ENCODE measurements at regions not wholly inside any gene's neighbourhood (a gene's known extent, or its start where the extent isn't known, plus 50 kb on each side); places are given as distances from the start of the nearest gene placed in this dataset.
A peak's percentile ranks its signal among the peaks of the same experiment; 100 is the strongest.
"Not testable (repeated sequence)": the region's sequence is repeated elsewhere in the genome, so short reads cannot be mapped to it uniquely, and the experiment has no call there.

DNA sequence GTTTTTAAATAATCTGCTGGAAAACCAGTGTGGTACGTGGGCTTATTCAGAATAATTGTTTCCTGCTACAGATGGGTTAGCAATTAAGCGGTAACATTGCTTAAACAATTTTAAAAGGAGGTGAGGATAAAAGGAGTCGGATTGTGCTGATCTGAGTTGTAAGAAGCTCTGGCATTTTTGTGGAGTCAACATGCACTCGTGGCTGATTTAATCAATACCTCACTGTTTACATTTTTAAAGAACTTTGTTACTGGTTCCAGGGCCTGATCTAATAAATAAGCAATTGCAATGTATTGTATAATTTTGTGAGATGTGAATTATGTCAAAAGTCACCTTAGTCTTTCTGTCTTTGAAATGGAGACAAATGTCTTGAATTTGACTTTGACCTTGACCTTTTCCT is 474.0 kb downstream of the SETD4 start:
- DNase-seq = no peak

DNA sequence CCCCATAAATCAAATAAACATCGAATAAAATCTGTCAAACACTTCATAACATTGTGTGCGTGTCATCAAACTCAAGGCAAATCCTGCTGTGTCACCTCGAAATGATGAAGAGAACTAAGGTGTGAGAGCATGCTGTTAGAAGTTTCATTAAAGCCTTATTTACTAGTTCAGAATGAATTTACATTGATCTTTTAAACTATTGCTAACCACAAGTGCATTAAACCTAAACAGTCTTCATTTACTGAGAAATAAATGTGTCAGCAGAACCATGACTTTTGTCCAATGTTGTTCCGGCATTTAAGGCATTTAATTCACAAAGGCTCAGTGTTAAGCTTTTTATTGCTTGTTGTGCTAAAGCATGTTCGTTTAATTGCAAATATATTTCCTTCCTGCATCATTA is 474.4 kb downstream of the SETD4 start:
- no peak for DNase-seq

DNA sequence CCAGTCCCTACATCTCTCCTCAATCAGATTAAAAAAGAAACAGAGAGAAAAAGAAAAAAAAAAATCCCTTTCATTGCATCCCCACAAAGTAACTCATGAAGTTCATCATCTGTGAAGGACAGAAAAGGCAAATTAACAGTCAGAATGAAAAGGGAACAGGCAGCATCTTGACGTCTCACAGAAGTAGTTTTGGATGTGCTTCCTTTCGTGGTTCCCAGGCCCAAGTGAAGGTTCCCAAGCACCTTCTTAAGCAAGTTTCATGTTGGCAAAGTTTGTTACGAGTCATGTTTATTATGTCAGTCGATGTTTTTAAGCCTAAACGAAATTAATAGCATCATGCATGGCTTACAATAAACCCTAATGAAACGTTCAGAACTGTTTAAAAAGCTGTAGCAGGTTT is 475.2 kb downstream of the SETD4 start:
- DNase-seq = no peak

DNA sequence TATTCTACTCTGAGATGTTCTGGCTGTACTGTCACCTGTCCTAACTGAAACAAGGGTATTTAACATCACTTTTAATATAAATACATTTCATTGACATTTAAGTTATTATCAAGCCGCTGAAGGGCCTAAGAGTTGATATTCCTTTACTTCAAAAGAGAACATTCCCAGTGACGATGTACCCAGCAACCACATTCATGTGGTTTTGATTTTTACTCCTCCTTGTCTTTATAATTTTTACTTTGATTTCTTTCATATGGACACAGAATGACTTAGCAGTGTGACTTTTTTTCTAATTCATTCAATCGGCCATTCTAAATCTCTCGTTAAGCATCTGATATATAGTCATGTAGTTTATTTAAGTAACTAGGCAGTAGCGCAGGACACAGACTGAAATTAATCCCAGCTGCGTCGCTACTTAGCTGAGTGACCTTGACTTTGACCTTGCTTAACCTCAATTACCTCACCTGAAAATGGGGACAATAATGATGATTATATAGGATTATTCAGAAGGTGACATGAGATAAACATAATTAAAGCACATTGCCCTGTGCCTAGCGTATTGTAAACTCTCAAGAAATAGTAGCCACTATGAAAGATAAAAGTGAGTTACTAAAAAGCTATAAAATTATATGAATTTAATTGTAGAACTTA is 476.6 kb downstream of the SETD4 start:
- no peak for DNase-seq

DNA sequence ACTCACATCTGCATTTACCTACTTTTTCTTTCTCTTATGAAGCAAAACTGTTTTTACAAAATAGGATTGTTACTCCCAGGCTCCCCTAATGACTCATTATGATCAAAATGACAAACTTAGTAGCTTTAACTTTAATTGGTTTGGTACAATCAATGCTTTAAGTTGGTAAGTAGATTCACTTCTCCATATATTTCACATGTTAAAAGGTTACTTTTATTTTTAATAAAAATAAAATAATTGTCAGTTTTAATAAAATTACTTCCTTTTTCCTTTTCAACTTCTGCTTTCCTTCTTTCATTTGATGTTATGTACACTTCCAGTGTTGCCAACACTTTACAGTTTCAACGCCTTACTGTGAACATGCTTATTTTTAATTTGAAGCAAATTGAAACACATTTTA is 477.6 kb downstream of the SETD4 start:
- DNase-seq = no peak

DNA sequence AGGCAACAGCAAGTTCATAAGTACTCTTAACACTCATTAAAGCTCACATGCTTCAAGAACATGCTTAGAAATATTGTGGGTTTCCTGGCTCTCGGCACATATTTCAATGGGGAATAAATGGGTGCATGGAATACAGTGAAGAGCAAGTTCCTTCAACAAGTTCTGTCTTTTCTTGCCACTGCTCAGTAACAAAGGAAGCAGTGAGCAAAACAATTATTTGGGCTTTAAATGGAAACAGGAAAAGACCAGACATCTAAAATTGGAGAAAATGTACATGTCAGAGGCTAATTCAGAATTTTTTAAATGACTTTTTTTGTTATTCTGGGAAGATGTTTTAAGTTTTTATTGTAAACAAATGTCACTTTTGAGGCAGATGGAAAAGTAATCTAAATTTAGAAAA is 478.7 kb downstream of the SETD4 start:
- no peak for DNase-seq

DNA sequence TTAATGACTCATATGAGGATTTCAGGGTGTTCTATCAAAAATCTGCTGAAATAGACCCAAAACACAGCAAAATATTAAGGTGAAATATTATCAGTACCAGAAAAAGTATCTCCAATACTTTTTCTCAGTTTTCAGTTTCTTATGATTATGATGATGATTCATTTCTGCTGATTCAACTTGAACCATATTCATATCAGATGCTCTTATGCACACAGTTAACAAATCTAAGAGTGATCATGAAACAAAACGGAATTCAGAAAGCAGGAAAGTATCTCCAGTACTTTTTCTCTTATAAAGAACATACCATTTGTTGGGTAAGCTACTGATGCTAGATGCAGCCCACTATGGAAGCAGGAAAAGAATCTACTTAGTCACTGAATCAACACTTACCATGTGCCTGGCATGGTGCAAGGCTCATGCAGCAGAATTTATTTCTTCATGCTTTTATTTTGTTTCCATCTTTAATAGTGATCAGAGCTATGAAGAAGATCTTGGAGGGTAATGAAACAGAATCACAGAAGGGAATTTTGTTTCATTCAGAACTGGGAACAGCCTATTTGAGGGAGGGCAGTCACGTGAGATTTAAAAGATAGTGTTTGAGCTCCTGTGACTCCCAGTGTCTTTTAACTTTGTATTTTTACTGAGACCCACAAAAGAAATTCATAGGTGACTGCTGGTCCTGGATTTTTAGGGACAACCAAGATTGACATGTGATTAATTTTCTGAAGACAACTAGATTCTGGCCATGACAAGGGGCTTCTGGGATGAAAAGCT is 480.6 kb downstream of the SETD4 start:
- DNase-seq = no peak

DNA sequence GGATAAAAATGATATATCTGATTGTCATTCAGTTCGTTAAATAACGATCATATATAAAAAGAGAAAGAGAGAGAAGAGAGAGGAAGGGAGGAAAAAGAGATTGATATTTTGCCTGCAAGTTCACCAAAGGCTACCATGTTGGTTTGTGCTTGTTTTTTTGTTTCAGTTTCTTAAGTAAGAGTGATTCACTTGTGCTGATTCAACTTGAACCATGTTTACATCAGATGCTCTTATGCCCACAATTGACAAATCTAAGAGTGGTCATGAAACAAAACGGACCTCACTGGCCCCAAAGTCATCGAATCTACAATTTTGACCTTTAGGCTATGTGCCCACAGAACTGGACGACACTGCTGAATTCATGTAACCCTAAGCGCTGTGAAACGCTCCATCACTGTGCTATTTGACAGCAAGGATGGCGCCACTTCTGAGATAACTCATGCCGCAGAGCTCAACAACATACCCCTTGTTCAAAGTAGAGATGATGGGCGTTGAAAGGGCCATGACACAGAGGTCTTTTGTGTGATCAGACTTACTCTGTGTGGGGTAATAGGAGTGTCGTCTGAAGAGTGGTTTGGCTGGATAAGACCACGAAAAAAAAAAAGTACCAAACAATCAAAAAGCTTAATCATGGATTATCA is 481.4 kb downstream of the SETD4 start:
- no peak for DNase-seq

DNA sequence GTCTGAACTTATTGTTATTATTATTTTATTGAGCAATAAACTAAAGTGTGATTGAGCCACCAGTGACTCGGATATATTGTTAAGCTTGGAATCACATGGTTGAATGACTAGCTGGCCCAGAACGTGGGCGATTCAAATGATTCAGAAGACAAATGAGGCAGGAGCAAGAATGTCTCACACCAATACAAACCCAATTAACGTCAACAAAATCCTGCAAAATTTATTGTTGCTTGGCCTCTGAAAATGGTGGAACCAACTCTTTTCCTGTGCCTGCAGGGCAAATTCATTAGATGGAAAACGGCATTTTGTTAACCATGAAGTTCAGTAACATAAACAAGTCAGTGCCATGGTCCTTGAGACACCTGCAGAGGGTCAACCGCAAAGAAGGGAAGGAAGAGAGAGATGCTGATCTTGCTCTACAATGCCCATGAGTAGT is 482.0 kb downstream of the SETD4 start:
- DNase-seq = peak; percentile 30

DNA sequence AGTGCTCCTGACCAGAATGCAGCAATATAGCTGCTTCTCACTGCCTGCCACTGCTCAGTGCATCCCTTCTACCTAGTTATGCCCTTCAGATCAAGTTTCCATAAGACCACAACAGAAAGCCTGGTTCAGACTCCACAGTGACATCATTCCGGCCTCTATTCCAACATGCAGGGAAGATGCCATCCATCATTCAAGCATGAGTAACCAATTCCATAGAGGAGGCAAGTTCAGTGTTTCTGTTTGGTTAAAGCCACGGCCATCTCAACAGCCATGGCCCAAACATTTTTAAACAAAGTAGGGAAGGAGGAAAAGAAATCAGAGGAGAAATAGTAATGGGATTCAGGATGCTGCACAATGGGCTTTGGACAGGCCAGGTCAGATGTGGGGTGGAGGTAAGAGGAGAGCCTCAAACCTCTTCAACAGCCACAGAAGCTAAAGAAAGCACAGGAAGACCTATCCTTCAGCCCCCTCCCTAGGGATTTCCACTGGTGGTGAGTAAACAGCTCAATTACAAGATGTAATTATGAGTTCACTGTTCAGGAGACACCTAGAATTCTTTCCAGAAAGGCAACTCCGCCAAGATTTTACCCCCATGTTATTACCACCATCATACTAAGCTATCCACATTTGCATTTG is 484.9 kb downstream of the SETD4 start:
- peak; percentile 28 for DNase-seq

DNA sequence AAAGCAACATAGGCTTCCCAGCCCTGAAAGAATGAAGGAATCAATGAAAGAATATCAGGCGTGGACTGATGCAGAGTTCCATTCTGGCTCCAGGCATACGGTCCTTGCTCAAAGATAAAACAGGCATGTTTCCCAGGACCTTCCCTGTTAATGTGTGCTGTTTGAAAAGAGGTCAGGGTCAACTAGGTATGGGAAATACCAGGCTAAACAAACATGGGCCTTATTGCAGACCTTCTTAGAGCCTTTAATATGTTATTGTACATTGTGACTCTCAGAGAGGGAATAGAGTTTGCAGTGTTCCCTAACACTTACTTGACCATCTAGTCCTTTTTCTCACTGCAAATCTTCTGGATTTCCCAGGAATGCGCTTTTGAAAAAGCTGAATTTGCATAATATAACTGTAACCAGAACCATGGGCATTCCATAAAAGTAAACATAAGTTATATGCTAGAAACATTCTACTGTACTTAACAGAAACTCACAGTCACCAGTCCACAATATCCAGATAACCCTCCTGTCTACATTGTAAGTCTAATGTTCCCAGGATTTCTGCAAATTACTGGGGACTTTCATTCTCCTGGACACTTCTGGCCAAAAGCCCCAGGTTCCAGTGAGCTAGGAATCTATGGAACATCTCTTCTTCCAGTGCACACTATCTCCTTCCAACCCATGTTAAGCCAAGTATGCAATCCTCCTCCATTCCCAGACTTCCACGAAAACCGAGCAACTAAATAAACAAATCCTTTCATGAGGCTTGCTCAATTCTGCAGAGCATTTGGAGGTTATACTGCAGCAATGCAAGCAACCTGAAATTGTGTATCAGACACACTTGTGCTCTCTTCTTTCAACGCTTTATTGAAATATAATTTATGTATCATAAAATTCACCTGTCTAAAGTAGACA is 486.6 kb downstream of the SETD4 start:
- DNase-seq = no peak

DNA sequence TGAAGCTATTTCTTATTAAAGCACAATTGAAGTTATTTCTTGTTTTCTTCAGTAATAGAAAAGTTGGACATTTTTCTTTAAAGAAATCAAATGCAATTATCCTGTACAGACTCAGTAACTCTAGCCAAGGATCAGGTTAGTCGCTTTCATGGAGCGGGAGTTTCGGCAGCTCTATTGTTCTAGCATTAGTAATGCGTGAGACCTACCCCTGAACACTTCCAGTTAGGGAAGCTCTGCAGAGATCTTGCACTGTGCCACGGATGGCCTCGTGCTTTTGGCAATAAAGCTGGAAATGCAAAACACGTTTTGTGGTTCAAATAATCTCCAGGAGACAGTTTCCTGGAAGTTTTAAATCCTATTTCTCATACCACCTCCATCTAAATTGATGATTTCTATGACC is 488.4 kb downstream of the SETD4 start:
- no peak for DNase-seq

DNA sequence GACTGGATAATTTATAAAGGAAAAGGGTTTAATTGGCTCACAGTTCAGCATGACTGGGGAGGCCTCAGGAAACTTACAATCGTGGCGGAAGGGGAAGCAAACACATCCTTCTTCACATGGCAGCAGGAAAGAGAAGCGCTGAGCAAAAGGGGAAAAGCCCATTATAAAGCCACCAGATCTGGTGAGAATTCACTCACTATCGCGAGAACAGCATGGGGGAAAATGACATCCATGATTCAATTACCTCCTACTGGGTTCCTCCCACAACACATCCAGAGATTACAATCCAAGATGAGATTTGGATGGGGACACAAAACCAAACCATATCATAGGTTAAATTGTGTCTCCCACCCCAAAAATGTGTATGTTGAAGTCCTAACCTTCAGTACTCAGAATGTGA is 491.7 kb downstream of the SETD4 start:
- no peak for DNase-seq

DNA sequence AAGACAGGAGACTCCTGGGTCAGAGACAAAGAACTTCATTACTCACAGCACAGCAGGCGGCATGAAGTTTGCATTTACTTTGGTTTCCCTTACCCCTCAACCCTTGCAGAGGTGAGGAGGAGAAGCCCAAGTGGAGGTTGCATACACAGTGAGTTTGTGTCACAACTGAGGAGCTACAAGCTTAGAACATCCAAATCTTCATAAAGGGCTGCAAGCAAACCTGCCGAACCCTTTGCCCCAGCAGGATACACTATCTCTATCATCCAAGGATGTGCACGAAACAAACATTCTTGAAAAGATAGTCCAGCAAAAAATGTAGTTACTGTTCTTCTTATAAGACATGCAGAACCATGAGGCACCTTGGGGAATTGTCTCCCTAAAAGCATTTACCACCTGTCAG is 493.5 kb downstream of the SETD4 start:
- DNase-seq = no peak

DNA sequence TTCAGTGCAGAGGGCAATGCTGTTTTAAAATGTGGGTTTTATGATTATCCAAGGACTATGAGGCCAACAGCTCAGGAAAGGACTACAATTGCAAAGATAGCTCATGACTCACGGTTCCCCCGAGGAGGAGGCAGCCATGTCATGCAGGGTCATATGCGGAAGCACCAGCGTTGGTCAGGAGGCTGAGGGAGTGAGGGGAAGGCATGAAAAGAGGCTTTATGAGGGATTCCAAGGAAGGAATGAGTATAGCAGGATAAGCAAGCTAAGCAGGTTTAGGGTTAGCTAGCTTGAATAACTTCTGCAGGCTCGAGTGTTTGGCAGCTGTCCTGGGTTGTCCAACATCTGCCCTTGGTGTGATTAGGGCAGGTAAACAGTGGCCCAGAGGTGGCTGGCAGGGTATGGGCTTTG is 495.1 kb downstream of the SETD4 start:
- peak; percentile 61 for DNase-seq

DNA sequence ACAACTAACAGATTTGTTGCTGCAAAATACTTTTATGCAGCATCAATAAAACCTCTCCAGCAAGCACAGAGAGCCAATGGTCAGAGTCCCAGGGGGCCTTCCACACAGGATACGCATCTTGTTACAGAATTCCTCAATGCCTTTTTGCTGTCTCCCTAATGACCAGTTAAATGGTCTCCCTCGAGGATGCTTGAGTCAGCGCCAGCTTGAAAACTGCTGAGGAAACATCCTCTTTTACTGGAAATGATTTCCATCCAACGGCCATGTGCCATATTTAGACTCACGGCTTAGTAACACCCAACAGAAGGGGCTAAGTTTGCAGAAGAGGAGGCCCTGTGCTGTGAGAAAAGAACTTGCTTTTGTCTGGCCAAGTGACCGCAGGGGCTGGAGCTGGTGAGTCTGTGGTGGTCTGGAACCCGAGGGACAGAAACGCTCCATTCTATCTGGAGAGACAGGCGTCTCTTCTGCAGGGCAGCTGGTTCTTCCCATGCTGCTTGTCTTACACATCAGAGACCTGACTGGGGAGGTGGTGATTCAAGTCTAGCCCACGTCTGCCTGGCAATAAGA is 496.4 kb downstream of the SETD4 start:
- peak; percentile 88 for DNase-seq

DNA sequence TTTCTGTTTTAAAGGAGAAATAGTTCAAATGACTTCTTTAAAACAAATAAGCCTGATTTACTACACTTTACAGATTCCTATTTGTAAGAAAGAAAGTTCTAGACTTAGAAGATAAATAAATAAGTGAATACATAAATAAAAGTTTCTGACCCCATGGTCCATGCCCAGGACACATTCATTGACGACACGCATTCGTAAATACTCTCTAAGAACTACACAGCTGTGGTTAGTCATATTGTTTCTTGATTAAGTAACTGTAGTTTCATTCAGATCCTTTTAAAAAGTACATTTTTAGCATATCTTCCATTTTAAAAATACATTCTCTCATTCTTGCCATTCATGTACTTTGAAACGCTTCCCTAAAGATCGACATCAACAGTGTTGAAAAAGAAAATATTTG is 497.4 kb downstream of the SETD4 start:
- DNase-seq = no peak

DNA sequence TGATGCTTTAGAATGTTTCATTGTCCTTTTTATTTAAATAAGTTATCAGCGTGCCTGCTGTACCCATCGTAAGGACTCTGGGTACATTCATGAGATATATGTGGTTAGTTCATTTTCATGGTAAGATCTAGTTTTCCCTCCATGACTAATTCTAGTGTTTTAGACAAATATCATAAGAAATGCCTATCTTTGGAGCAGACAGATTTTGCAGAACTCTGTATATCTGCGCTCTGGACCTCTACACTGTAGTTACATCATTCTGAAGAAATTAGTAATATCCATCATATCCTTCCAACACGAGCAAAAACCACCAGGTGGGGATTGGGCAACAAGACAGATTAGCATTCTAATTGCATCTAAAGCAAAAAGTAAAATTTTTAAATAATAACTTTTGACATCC is 499.2 kb downstream of the SETD4 start:
- DNase-seq = no peak

DNA sequence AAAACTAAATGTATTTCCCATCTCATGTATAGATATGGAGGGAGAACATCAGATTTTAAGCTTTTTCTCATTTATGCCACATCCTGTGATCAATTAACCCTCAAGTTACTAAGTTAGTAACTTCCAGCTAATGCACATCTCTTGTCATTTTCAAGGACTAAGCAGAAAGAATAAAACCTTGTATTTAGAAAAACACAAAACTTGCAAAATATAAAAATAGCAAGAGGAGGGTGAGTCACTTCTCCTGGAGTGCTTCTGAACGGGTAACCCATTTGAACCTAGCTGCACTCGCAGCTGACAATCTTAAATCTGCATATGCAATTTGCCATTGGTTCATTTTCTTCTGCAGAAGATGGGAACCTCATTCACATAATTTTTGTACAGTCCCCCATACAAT is 500.5 kb downstream of the SETD4 start:
- no peak for DNase-seq

DNA sequence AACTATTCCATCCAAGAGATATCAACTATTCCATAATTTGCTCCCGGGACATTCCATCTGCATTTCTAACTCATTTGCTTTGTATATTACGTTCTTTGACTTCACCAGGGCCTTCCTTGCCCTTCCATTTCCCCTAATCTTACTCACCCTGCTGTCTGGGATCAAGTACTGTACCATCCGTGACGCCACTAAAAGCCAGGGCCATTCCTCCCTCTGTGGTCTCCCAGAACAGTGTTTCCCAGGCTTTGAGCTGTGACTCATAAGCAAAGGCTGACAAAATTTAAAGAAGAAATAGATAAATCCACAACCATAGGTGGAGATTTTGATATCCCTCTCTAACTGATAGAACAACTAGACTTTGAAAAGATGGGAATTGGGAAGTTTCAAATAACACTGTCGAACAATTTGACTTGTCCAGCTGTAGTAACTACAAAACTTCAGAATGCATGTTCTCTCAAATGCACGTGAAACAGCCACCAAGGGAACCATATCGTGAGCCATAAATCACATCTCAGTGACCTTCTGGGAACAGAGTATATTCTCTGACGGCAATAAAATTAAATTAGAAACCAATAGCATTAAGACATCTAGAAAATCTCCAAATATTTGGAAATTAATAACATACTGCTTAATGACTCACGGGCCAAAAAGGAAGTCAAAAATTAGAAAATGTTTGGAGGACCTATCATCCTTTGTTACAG is 501.0 kb downstream of the SETD4 start:
- DNase-seq = peak; percentile 42

DNA sequence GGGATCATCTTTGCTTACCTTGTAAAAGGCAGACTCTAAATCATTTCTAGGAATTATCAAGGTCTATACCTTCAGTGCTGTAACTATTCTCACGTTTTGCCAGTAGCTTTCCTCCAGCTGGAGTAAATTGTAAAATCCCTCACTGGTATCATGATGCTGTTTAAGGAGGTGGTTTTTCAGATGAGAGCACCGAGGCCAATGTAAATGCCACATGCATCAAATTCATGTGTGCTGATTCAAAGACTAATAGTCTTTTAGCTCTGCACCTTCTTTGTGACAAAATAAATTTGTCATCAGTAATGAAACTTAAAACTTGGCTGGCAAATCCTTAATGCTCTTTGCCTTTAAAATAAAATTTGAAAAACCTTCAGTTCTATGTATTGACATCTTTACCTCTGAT is 503.8 kb downstream of the SETD4 start:
- DNase-seq = no peak

DNA sequence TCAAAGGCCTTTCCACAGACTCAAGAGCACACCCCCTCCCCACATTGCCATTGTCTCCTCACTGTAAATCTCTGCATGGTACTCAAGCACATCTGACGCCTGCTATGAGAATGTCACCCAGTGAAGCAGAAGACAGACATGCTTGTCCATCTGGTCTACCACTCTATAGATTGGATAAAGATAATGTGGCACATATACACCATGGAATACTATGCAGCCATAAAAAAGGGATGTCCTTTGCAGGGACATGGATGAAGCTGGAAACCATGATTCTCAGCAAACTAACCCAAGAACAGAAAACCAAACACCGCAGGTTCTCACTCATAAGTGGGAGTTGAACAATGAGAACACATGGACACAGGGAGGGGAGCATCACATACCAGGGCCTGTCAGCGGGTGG is 503.4 kb upstream of the RUNX1 start:
- DNase-seq = not testable (repeated sequence)
